ENCODE measurements at regions not wholly inside any gene's neighbourhood (a gene's known extent, or its start where the extent isn't known, plus 50 kb on each side); places are given as distances from the start of the nearest gene placed in this dataset.

GRCh38 chr1:223019256-223019655 is 123.8 kb downstream of the TLR5 start:
- Histone ChIP-seq H3K9ac (ENCODE audit: low read depth, low read length, poor library complexity, severe bottlenecking) (no peak overlapping the region), H3K9me2 (replicated peaks; ENCODE audit: low read depth, low read length) (no peaks in the 10 kb centered on the region), H3K4me1 (ENCODE audit: insufficient read depth, low read length, poor library complexity, severe bottlenecking) (no peaks in the 10 kb centered on the region), H3K9me3 (ENCODE audit: insufficient read depth, low read depth, low read length) (no peaks in the 10 kb centered on the region), H3K4me3 (ENCODE audit: low read length, poor library complexity, severe bottlenecking) (no peak overlapping the region), H2AFZ (ENCODE audit: low read length) (no peak overlapping the region), H4K20me1 (ENCODE audit: insufficient read depth, low read length, poor library complexity, severe bottlenecking) (no peaks in the 10 kb centered on the region), H3K4me2 (ENCODE audit: low read depth, low read length, poor library complexity, severe bottlenecking) (no peak overlapping the region), H3F3A (ENCODE audit: low read depth) (no peaks in the 10 kb centered on the region), H3K79me2 (ENCODE audit: insufficient read depth, low read length) (no peaks in the 10 kb centered on the region), H3K27me3 (ENCODE audit: insufficient read depth, low read length, poor library complexity, severe bottlenecking) (no peaks in the 10 kb centered on the region), H3K36me3 (ENCODE audit: insufficient read depth, low read length) (no peaks in the 10 kb centered on the region)
- TF ChIP-seq CTCF (conservative IDR thresholded peaks at IDR 0.05; ENCODE audit: low read length) (no peak), EZH2phosphoT487 (IDR thresholded peaks at IDR 0.05; ENCODE audit: borderline replicate concordance) (no peak)

GRCh38 chr1:223020770-223021169 is 122.3 kb downstream of the TLR5 start:
- no peak overlapping the region for H3K4me2 ChIP-seq (ENCODE audit: low read depth, low read length, poor library complexity, severe bottlenecking)
- no peaks in the 10 kb centered on the region for H3K9me3 ChIP-seq (ENCODE audit: insufficient read depth, low read depth, low read length)
- H4K20me1 ChIP-seq (ENCODE audit: insufficient read depth, low read length, poor library complexity, severe bottlenecking), result no peaks in the 10 kb centered on the region
- no peaks in the 10 kb centered on the region for H3K36me3 ChIP-seq (ENCODE audit: insufficient read depth, low read length)
- no peak overlapping the region for H2AFZ ChIP-seq (ENCODE audit: low read length)
- H3K9ac ChIP-seq (ENCODE audit: low read depth, low read length, poor library complexity, severe bottlenecking), result no peak overlapping the region
- no peaks in the 10 kb centered on the region for H3K4me1 ChIP-seq (ENCODE audit: insufficient read depth, low read length, poor library complexity, severe bottlenecking)
- H3K9me2 ChIP-seq (replicated peaks; ENCODE audit: low read depth, low read length), result no peaks in the 10 kb centered on the region
- no peaks in the 10 kb centered on the region for H3K27me3 ChIP-seq (ENCODE audit: insufficient read depth, low read length, poor library complexity, severe bottlenecking)
- H3K79me2 ChIP-seq (ENCODE audit: insufficient read depth, low read length), result no peaks in the 10 kb centered on the region
- H3F3A ChIP-seq (ENCODE audit: low read depth), result no peaks in the 10 kb centered on the region
- no peak for TF ChIP-seq EZH2phosphoT487 (IDR thresholded peaks at IDR 0.05; ENCODE audit: borderline replicate concordance)
- TF ChIP-seq CTCF (conservative IDR thresholded peaks at IDR 0.05; ENCODE audit: low read length), result no peak
- no peak overlapping the region for H3K4me3 ChIP-seq (ENCODE audit: low read length, poor library complexity, severe bottlenecking)

GRCh38 chr1:223022641-223023473 is 120.2 kb downstream of the TLR5 start:
- H2AFZ ChIP-seq (ENCODE audit: low read length), result no peak overlapping the region
- no peaks in the 10 kb centered on the region for H3K9me2 ChIP-seq (replicated peaks; ENCODE audit: low read depth, low read length)
- no peaks in the 10 kb centered on the region for H3K36me3 ChIP-seq (ENCODE audit: insufficient read depth, low read length)
- H3K4me2 ChIP-seq (ENCODE audit: low read depth, low read length, poor library complexity, severe bottlenecking), result no peak overlapping the region
- no peaks in the 10 kb centered on the region for H4K20me1 ChIP-seq (ENCODE audit: insufficient read depth, low read length, poor library complexity, severe bottlenecking)
- no peak overlapping the region for H3K9ac ChIP-seq (ENCODE audit: low read depth, low read length, poor library complexity, severe bottlenecking)
- no peak for TF ChIP-seq CTCF (conservative IDR thresholded peaks at IDR 0.05; ENCODE audit: low read length)
- no peak for TF ChIP-seq EZH2phosphoT487 (IDR thresholded peaks at IDR 0.05; ENCODE audit: borderline replicate concordance)
- H3F3A ChIP-seq (ENCODE audit: low read depth), result no peaks in the 10 kb centered on the region
- no peaks in the 10 kb centered on the region for H3K79me2 ChIP-seq (ENCODE audit: insufficient read depth, low read length)
- H3K4me1 ChIP-seq (ENCODE audit: insufficient read depth, low read length, poor library complexity, severe bottlenecking), result no peaks in the 10 kb centered on the region
- no peaks in the 10 kb centered on the region for H3K27me3 ChIP-seq (ENCODE audit: insufficient read depth, low read length, poor library complexity, severe bottlenecking)
- no peaks in the 10 kb centered on the region for H3K9me3 ChIP-seq (ENCODE audit: insufficient read depth, low read depth, low read length)
- no peak overlapping the region for H3K4me3 ChIP-seq (ENCODE audit: low read length, poor library complexity, severe bottlenecking)

All from Loucy (cell line).